Astrocyte (in vitro differentiated cells and primary cell): ENCODE measurements at regions not wholly inside any gene's neighbourhood (a gene's known extent, or its start where the extent isn't known, plus 50 kb on each side); places are given as distances from the start of the nearest gene placed in this dataset.

Experiments
- EZH2 ChIP-seq: IDR thresholded peaks from 2 replicates; pipeline ENCODE4 v1.6.1; 2012; ENCODE audit warnings: mild to moderate bottlenecking, low read length, inconsistent platforms; ENCODE audit not compliant: insufficient read depth
- TF ChIP-seq, protein P1 (sequence below): IDR thresholded peaks from 2 replicates; pipeline ENCODE4 v1.5.1; 2011; ENCODE audit warnings: low read depth, mild to moderate bottlenecking, inconsistent platforms, low read length, moderate library complexity; ENCODE audit not compliant: insufficient read depth

DNA sequence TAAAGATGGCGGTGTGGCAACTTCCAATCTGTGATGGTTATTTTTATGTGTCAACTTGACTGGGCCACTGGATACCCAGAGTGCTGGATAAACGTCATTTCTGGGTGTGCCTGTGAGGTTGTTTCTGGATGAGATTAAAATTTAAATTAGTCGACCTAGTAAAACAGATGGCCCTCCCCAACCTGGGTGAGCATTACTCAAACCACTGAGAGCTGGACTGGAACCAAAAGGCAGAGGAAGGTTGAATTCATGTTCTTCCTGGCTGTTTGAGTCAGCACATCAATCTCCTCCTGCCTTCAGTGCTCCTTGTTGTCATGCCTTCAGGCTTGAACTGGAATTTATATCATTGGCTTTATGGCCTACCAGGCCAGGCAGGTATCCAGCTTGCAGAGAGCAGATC lies 190.8 kb upstream of the RGPD4 start:
- TF ChIP-seq EZH2, result no peak
- TF ChIP-seq, protein P1, sequence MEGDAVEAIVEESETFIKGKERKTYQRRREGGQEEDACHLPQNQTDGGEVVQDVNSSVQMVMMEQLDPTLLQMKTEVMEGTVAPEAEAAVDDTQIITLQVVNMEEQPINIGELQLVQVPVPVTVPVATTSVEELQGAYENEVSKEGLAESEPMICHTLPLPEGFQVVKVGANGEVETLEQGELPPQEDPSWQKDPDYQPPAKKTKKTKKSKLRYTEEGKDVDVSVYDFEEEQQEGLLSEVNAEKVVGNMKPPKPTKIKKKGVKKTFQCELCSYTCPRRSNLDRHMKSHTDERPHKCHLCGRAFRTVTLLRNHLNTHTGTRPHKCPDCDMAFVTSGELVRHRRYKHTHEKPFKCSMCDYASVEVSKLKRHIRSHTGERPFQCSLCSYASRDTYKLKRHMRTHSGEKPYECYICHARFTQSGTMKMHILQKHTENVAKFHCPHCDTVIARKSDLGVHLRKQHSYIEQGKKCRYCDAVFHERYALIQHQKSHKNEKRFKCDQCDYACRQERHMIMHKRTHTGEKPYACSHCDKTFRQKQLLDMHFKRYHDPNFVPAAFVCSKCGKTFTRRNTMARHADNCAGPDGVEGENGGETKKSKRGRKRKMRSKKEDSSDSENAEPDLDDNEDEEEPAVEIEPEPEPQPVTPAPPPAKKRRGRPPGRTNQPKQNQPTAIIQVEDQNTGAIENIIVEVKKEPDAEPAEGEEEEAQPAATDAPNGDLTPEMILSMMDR, result no peak
